ENCODE measurements at regions not wholly inside any gene's neighbourhood (a gene's known extent, or its start where the extent isn't known, plus 50 kb on each side); places are given as distances from the start of the nearest gene placed in this dataset.
"Not testable (repeated sequence)": the region's sequence is repeated elsewhere in the genome, so short reads cannot be mapped to it uniquely, and the experiment has no call there.

- Histone ChIP-seq H2AFZ (ENCODE audit: low read depth, low read length) (no peak overlapping the region), H3K9me2 (ENCODE audit: insufficient read depth, low read length) (no peaks in the 10 kb centered on the region), H3K9ac (ENCODE audit: low read length) (no peak overlapping the region), H3F3A (ENCODE audit: insufficient read depth, low read length, poor library complexity, severe bottlenecking) (no peaks in the 10 kb centered on the region), H3K4me2 (ENCODE audit: low read length) (peak overlapping the region; percentile 57), H3K36me3 (ENCODE audit: insufficient read depth, low read length) (no peaks in the 10 kb centered on the region), H3K79me2 (replicated peaks; ENCODE audit: insufficient read depth, low read length) (peaks cover 34% of the 10 kb centered on the region), H3K27ac (ENCODE audit: low read length) (peak overlapping the region; percentile 23), H3K9me3 (ENCODE audit: low read length) (no peaks in the 10 kb centered on the region), H4K20me1 (ENCODE audit: insufficient read depth) (no peaks in the 10 kb centered on the region), H3K27me3 (ENCODE audit: insufficient read depth, low read depth, low read length) (no peaks in the 10 kb centered on the region), H3K4me3 (ENCODE audit: low read length) (peak overlapping the region; percentile 50)
- TF ChIP-seq SMC3 (conservative IDR thresholded peaks at IDR 0.05; ENCODE audit: poor library complexity) = no peak
- no peak for TF ChIP-seq REST (IDR thresholded peaks at IDR 0.05; ENCODE audit: borderline replicate concordance)
- peak; percentile 63 for TF ChIP-seq POLR2AphosphoS5 (IDR thresholded peaks at IDR 0.05)
- TF ChIP-seq MXI1 (conservative IDR thresholded peaks at IDR 0.05; ENCODE audit: poor library complexity, severe bottlenecking) = no peak
Observed at GRCh38 chr17:63041722-63042121, 75.7 kb downstream of the TANC2 start.

- Histone ChIP-seq H4K20me1 (ENCODE audit: insufficient read depth) (no peaks in the 10 kb centered on the region), H3K9me3 (ENCODE audit: low read length) (no peaks in the 10 kb centered on the region), H3K4me2 (ENCODE audit: low read length) (peak overlapping the region; percentile 57), H3K36me3 (ENCODE audit: insufficient read depth, low read length) (no peaks in the 10 kb centered on the region), H3F3A (ENCODE audit: insufficient read depth, low read length, poor library complexity, severe bottlenecking) (no peaks in the 10 kb centered on the region), H3K27me3 (ENCODE audit: insufficient read depth, low read depth, low read length) (no peaks in the 10 kb centered on the region), H3K9me2 (ENCODE audit: insufficient read depth, low read length) (no peaks in the 10 kb centered on the region), H3K27ac (ENCODE audit: low read length) (peak overlapping the region; percentile 23), H2AFZ (ENCODE audit: low read depth, low read length) (no peak overlapping the region), H3K79me2 (replicated peaks; ENCODE audit: insufficient read depth, low read length) (peaks cover 37% of the 10 kb centered on the region), H3K9ac (ENCODE audit: low read length) (no peak overlapping the region), H3K4me3 (ENCODE audit: low read length) (peak overlapping the region; percentile 50)
- TF ChIP-seq SMC3 (conservative IDR thresholded peaks at IDR 0.05; ENCODE audit: poor library complexity) (no peak), REST (IDR thresholded peaks at IDR 0.05; ENCODE audit: borderline replicate concordance) (no peak), EZH2 (IDR thresholded peaks at IDR 0.05; ENCODE audit: borderline replicate concordance, insufficient read depth, low read length, poor library complexity, severe bottlenecking) (no peak), EP300 (conservative IDR thresholded peaks at IDR 0.05; ENCODE audit: poor library complexity, severe bottlenecking) (no peak), CTCF (IDR thresholded peaks at IDR 0.05; ENCODE audit: poor library complexity, severe bottlenecking) (no peak), RAD21 (conservative IDR thresholded peaks at IDR 0.05) (no peak), MXI1 (conservative IDR thresholded peaks at IDR 0.05; ENCODE audit: poor library complexity, severe bottlenecking) (no peak), POLR2AphosphoS5 (IDR thresholded peaks at IDR 0.05) (no peak), TAF1 (IDR thresholded peaks at IDR 0.05; ENCODE audit: low read depth) (no peak)
Observed at GRCh38 chr17:63042256-63042812, 76.3 kb downstream of the TANC2 start.

GRCh38 chr17:63057560-63057959 lies 91.5 kb downstream of the TANC2 start:
- not testable (repeated sequence) for H3K27ac ChIP-seq (ENCODE audit: low read length); H4K20me1 ChIP-seq (ENCODE audit: insufficient read depth); H3F3A ChIP-seq (ENCODE audit: insufficient read depth, low read length, poor library complexity, severe bottlenecking); H3K9me3 ChIP-seq (ENCODE audit: low read length); H3K4me3 ChIP-seq (ENCODE audit: low read length); H3K36me3 ChIP-seq (ENCODE audit: insufficient read depth, low read length); H3K27me3 ChIP-seq (ENCODE audit: insufficient read depth, low read depth, low read length); H3K4me2 ChIP-seq (ENCODE audit: low read length); H3K9ac ChIP-seq (ENCODE audit: low read length); H3K9me2 ChIP-seq (ENCODE audit: insufficient read depth, low read length); H2AFZ ChIP-seq (ENCODE audit: low read depth, low read length)
- H3K79me2 ChIP-seq (replicated peaks; ENCODE audit: insufficient read depth, low read length) = peaks cover 29% of the 10 kb centered on the region
